CD4-positive, alpha-beta T cell treated with Interleukin-17A for 4 hours (primary cell): ENCODE measurements at regions not wholly inside any gene's neighbourhood (a gene's known extent, or its start where the extent isn't known, plus 50 kb on each side); places are given as distances from the start of the nearest gene placed in this dataset.

Experiments used
- DNase-seq: peaks from one replicate; pipeline ENCODE4 v3.0.0-alpha.2; 2020; ENCODE audit warnings: mixed read lengths

DNA sequence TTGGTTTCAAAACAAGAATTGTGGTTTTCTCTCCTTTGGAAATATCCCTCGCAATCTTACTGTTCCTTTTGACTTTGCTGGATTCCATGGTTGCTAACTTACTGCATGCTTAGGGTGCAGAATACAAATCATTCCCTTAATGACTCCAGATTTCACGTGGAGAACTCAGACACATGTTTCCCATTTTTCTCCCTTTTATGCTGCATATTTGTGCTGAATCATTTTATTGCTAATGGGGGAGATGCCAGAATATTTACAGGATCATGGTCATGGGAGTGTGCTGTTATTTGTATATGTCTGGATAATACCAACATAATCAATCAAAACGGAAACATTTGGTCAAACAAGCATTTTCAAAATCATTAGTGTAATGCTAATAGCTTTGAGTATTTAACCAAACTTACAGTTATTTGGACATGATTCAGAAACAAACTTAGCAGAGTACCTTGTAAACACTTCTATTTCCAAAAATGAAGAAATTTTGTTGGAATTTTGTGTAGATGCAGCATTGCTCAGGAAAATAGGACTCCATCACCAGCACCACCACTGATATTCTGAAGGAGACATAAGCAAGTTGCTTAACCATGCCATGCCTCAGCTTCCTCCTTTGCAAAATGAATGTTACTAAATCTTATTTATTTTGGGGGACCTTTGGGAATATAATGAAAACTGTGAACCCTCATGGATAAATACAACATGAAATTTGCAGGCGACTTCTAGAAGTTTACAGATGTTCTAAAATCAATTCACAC lies 122.5 kb upstream of the RND3 start:
- DNase-seq, result no peak

DNA sequence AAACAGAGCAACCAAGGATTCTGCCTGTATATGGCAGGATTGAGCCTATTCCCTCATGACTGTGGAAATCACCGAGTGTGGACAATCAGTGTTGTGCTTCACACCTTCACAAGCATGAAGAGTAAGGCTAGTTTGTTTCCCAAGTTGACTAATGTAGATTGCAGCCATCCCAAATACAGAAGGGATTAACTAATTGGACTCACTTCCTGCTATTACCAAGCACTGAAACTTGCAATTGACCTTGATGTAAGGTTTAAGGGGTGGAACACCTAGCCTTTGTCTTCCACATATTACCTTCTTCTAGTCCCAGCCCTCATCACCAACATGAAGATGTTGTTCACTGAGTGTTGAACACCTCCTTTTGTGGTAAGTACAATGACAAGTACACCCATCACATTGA lies 120.9 kb upstream of the RND3 start:
- no peak for DNase-seq

- no peak for DNase-seq
Observed at GRCh38 chr2:150607390-150607811, 119.9 kb upstream of the RND3 start.

DNA sequence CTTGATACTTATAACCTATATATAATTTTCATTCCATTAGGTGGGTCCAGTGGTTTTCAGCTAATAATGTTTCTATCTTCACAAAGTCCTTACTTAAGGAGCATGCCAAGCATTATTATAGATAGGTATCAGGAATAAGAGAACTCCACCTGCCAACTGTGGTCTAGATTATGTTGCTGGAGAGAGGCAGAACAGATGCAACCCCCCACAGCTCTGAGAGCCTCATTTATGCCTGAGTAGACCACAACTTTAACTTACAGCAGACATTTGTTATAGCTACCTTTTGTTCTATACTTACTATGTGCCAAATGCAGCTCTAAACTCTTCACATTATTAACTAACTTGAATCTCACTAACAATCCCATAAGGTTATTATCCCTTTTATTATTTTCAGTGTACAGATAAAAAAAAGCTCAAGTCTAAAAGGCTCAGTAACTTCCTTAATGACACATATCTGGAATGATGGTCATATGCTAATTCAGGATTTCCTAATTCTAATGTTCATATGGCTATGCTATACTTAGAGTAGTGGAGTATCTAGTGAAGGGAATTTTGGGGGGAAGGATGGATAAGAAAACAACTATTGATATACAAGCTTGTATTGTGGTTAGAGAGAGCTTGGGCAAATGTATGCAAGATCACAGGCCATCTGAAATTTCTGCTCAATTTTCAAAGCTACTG lies 119.1 kb upstream of the RND3 start:
- DNase-seq, result no peak

- no peak for DNase-seq
Observed at GRCh38 chr2:150605664-150606063, 118.2 kb upstream of the RND3 start.

GRCh38 chr2:150601280-150602038 lies 114.0 kb upstream of the RND3 start:
- DNase-seq, result no peak

- DNase-seq, result no peak
Observed at GRCh38 chr2:150599889-150600288, 112.4 kb upstream of the RND3 start.

DNA sequence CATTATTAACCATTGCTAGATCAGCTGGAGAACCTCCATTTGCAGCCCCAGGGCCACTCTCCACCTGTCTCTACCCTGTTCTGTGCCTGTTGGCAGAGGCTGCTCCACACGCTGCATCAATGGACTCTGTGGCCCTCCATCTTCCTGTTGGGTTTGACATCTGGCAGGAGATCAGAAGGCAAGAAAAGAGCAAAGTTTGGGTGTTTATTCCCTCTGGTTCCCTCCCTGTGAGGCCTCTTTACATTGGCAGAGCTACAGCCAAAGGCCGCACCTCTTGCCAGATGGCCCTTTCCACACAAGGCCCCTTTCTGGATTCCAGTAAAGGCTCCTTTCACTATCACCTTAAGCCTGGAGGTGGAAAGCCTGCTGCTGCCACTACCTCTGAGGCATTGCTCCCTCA lies 110.9 kb upstream of the RND3 start:
- DNase-seq, result no peak

GRCh38 chr2:150595803-150596470 lies 108.5 kb upstream of the RND3 start:
- no peak for DNase-seq

DNA sequence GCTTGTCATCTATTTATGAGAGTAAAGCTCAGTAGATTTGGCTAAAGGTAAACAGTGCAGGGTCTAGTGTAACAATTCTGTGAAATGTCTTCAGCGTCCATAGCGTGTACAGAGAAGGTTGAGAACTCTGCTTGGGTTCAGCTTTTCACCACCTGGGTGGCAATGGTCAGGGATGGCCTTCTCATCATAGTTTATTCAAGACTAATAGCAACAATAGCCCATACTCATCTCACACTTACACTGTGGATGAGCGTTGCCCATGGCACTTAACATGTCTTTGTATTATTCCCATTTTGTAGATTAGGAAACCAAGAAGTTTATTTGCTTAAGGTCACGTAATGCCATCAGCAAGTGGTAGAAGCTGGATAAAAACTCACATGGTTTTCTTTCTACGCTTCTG lies 106.8 kb upstream of the RND3 start:
- no peak for DNase-seq

- no peak for DNase-seq
Observed at GRCh38 chr2:150591496-150592285, 104.2 kb upstream of the RND3 start.

GRCh38 chr2:150589681-150590080 lies 102.2 kb upstream of the RND3 start:
- DNase-seq, result no peak

GRCh38 chr2:150588506-150588870 lies 101.0 kb upstream of the RND3 start:
- no peak for DNase-seq

GRCh38 chr2:150587547-150588505 lies 100.4 kb upstream of the RND3 start:
- DNase-seq, result no peak

DNA sequence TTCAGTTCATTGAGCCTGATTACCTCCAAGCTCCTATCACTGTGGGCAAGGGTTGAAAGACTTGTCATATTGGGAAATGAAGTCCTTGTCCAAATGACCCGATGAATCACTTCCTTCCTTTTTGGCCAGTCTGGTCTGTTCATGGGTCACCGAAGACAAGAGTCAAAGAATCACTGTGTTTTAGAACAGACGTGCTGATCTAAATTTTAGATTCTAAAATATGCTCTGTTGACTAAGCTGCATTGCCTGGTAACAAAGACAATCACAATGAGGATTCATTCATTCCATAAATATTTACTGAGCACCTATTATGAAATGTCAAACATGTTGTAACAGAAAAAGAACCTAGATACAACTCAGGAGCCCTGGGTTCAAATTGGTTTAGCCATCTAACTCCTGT lies 99.4 kb upstream of the RND3 start:
- no peak for DNase-seq

GRCh38 chr2:150585221-150585971 lies 97.9 kb upstream of the RND3 start:
- DNase-seq, result no peak

- no peak for DNase-seq
Observed at GRCh38 chr2:150584081-150584480, 96.6 kb upstream of the RND3 start.

DNA sequence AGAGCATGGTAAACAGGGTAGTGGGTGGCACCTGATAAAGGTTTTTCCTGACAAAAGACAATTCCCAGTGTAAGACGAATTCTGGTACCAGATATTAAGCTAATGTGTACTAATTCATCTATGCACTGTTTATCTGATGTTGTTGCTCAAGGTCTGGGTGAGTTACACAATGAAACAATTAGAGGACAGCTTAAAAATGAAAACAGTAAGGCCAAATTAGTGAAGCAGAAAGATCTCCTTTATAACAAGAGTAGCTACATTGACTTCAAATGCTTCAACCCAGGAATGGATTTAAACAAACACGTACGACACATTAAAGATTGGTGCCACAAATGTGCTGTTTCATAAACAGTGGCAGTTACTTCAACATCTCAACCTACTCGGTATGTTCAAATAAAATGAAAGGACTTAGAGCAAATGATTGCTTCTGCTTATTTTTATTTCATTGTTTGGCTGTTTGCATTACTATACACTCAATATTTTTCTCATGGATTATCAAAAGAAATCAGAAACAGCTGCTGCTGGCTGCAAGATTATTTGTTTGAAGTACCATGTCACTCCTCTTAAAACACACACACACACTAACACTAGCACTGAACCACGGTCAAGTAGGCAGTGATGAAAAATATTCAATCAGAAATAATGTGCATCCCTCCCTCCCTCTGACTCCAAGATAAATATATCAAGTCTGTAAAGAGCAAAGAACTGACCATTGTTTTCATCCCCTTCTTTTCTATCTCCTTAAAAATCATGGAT lies 94.4 kb upstream of the RND3 start:
- DNase-seq, result no peak

DNA sequence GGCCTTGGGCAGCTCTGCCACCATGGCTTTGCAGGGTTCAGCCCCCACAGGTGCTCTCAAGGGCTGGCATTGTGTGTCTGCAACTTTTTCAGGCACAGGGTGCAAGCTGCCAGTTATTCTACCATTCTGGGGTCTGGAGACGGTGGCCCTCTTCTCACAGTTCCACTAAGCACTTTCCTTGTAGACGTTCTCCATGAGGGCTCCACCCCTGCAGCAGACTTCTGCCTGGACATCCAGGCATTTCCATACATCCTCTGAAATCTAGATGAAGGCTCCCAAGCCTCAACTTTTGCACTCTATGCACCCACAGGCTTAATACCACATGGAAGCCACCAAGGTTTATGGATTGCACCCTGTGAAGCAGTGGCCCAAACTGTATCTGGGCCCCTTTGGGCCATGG lies 91.0 kb upstream of the RND3 start:
- no peak for DNase-seq

DNA sequence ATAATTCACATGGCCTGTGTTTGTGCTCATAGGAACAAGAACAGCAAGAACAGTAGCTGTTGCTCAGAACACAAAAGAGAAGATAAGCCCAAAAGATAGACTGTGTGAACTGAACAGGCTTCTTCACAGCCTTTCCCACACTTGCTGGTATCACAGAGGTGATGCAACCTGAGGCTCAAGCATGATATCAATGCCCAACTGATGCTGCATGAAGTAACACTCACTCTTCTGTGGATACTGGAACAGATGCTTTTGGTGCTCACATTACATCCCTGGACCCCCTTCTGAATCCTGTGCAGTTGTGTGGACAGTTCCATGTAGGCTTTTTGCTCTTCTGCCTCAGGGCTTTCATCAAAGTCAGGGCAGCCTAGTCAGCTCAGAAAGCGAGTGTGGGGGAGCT lies 88.4 kb upstream of the RND3 start:
- no peak for DNase-seq
